Caco-2 (cell line): ENCODE measurements at regions not wholly inside any gene's neighbourhood (a gene's known extent, or its start where the extent isn't known, plus 50 kb on each side); places are given as distances from the start of the nearest gene placed in this dataset.

Source experiments
- BruUV-seq: library from RNA; stranded (reverse); fragments of 400-500 nt; replicated peaks from 2 replicates; lab custom pipeline; 2021; lab: Mats Ljungman, UMichigan
- CTCF ChIA-PET: fragments of 300-600 bp; sonication (Branson Sonifier 250); formaldehyde crosslinking; loops from one replicate; lab custom pipeline; 2022; ENCODE audit warnings: antibody characterized with exemption; lab: Charles Lee
- POLR2A ChIA-PET: fragments of 300-600 bp; sonication (Branson Sonifier 250); formaldehyde crosslinking; loops from one replicate; lab custom pipeline; 2022; ENCODE audit warnings: antibody characterized with exemption; lab: Charles Lee
- DNase-seq, 2 experiments: peaks; one replicate each; pipeline versions ENCODE4 v3.0.0 to v3.0.0-alpha.2; 2020 to 2022
- H3K27me3 ChIP-seq: replicated peaks from 2 replicates; pipeline ENCODE4 v1.6.0; 2011; ENCODE audit warnings: low read length; ENCODE audit not compliant: control insufficient read depth, insufficient read depth
- H3K36me3 ChIP-seq: 2 replicates; pipeline ENCODE4 v1.5.1; 2011; ENCODE audit warnings: low read length; ENCODE audit not compliant: control insufficient read depth, insufficient read depth
- H3K4me1 ChIP-seq: fragments of 250-450 bp; sonication (Bioruptor Pico); 2 replicates; pipeline ENCODE4 v1.5.1; 2020; ENCODE audit warnings: mild to moderate bottlenecking
- H3K4me3 ChIP-seq: 2 replicates; pipeline ENCODE4 v1.5.1; 2011; ENCODE audit warnings: low read depth, mild to moderate bottlenecking, control low read depth, low read length
- H3K9me3 ChIP-seq: fragments of 250-450 bp; sonication (Bioruptor Pico); 2 replicates; pipeline ENCODE4 v1.5.1; 2020; ENCODE audit warnings: mild to moderate bottlenecking, moderate library complexity
- H3K27ac Mint-ChIP-seq: one replicate; pipeline ENCODE4 v1.8.0; 2022; ENCODE audit warnings: mixed read lengths; ENCODE audit not compliant: unreplicated experiment
- H3K27me3 Mint-ChIP-seq: one replicate; pipeline ENCODE4 v1.8.0; 2022; ENCODE audit warnings: mixed read lengths; ENCODE audit not compliant: insufficient read depth, unreplicated experiment
- H3K36me3 Mint-ChIP-seq: one replicate; pipeline ENCODE4 v1.8.0; 2022; ENCODE audit warnings: mild to moderate bottlenecking, mixed read lengths; ENCODE audit not compliant: insufficient read depth, unreplicated experiment
- H3K4me1 Mint-ChIP-seq: one replicate; pipeline ENCODE4 v1.8.0; 2022; ENCODE audit warnings: low read depth, mixed read lengths; ENCODE audit not compliant: unreplicated experiment
- H3K4me3 Mint-ChIP-seq: one replicate; pipeline ENCODE4 v1.8.0; 2022; ENCODE audit warnings: mild to moderate bottlenecking, moderate library complexity, mixed read lengths; ENCODE audit not compliant: unreplicated experiment
- H3K9me3 Mint-ChIP-seq: one replicate; pipeline ENCODE4 v1.8.0; 2022; ENCODE audit warnings: mixed read lengths; ENCODE audit not compliant: unreplicated experiment
- intact Hi-C: fragments of 100-400 bp; cut with micrococcal nuclease; formaldehyde crosslinking; loops from one replicate; pipeline ENCODE4 v1.10.0; 2022; ENCODE audit not compliant: unreplicated experiment
- TF ChIP-seq, protein P1 (sequence below), 2 experiments: fragments of 200-600 bp in 1 of 2; IDR thresholded peaks; 1 replicate in 1 of 2; 2 replicates in 1 of 2; pipeline versions ENCODE4 v1.5.1 to v1.8.0; 2011 to 2022; ENCODE audit warnings: antibody characterized with exemption in 1 of 2, control low read depth in 1 of 2, inconsistent platforms in 1 of 2, low read depth in 1 of 2, low read length in 1 of 2, mild to moderate bottlenecking in 1 of 2, moderate library complexity in 1 of 2; ENCODE audit not compliant: insufficient read depth in 1 of 2, severe bottlenecking in 1 of 2, unreplicated experiment in 1 of 2

DNA sequence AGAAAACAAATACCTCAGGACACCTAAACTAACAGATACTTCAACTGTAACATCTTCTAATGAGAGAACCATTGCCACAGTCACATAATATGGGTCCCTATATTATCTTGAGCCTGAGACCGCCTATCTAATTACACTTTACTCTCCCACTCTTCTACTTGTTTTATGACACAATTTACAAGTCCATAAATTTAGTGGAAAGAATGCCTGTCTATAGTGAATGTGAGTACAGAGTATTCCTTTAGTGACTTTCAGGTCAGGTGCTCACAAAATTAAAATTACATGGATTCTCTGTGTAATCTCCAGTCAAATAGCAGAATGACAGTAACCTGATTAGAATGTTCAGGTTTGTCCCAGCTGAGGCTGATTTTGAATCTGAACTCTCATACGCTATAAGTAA, 624.1 kb downstream of the PKHD1 start:
- Histone ChIP-seq H3K4me1 (no peaks in the 10 kb centered on the region), H3K9me3 (no peaks in the 10 kb centered on the region), H3K4me3 (no peak overlapping the region), H3K36me3 (no peaks in the 10 kb centered on the region), H3K27me3 (no peaks in the 10 kb centered on the region)
- no peaks in the 10 kb centered on the region for H3K9me3 Mint-ChIP-seq
- no TSS peak for BruUV-seq
- H3K27ac Mint-ChIP-seq, result no peak overlapping the region
- H3K36me3 Mint-ChIP-seq, result no peaks in the 10 kb centered on the region
- ChIA-PET POLR2A (no interaction called here), CTCF (no interaction called here)
- H3K4me1 Mint-ChIP-seq, result no peaks in the 10 kb centered on the region
- H3K27me3 Mint-ChIP-seq, result peaks cover 4% of the 10 kb centered on the region
- DNase-seq, result no peak
- TF ChIP-seq, protein P1, sequence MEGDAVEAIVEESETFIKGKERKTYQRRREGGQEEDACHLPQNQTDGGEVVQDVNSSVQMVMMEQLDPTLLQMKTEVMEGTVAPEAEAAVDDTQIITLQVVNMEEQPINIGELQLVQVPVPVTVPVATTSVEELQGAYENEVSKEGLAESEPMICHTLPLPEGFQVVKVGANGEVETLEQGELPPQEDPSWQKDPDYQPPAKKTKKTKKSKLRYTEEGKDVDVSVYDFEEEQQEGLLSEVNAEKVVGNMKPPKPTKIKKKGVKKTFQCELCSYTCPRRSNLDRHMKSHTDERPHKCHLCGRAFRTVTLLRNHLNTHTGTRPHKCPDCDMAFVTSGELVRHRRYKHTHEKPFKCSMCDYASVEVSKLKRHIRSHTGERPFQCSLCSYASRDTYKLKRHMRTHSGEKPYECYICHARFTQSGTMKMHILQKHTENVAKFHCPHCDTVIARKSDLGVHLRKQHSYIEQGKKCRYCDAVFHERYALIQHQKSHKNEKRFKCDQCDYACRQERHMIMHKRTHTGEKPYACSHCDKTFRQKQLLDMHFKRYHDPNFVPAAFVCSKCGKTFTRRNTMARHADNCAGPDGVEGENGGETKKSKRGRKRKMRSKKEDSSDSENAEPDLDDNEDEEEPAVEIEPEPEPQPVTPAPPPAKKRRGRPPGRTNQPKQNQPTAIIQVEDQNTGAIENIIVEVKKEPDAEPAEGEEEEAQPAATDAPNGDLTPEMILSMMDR (IDR thresholded peaks at IDR 0.05; ENCODE audit: insufficient read depth in 1 of 2, low read depth in 1 of 2, low read length in 1 of 2, severe bottlenecking in 1 of 2, unreplicated experiment in 1 of 2), result no peak
- H3K4me3 Mint-ChIP-seq, result no peak overlapping the region
- intact Hi-C loops, result no loop called here

DNA sequence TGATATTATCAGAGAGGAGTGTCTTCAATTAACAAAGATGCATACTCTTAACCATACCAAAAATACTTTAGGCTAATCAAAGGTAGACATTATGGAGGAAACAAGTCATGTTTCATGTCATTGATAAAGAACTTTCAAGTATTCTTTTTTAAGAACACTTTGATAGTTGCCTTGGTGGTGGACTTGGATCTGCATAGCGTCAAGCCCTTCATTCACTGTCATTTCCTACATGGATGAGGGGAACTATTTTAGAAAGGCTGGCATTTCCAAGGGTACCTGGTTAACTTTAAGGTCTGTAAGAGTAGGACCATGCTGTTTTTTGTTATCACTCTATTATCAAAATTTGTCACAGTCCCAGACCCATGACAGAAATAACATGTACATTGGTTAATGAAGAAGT, 622.5 kb downstream of the PKHD1 start:
- no peak overlapping the region for H3K4me3 Mint-ChIP-seq
- ChIA-PET POLR2A (no interaction called here), CTCF (no interaction called here)
- no TSS peak for BruUV-seq
- no peak overlapping the region for H3K4me3 ChIP-seq
- TF ChIP-seq, protein P1 (IDR thresholded peaks at IDR 0.05; ENCODE audit: insufficient read depth in 1 of 2, low read depth in 1 of 2, low read length in 1 of 2, severe bottlenecking in 1 of 2, unreplicated experiment in 1 of 2), result no peak
- H3K36me3 ChIP-seq, result no peaks in the 10 kb centered on the region
- H3K27me3 ChIP-seq, result no peaks in the 10 kb centered on the region
- intact Hi-C loops, result no loop called here
- H3K27me3 Mint-ChIP-seq, result peaks cover 4% of the 10 kb centered on the region
- no peaks in the 10 kb centered on the region for H3K4me1 ChIP-seq
- no peaks in the 10 kb centered on the region for H3K9me3 Mint-ChIP-seq
- no peak overlapping the region for H3K27ac Mint-ChIP-seq
- no peaks in the 10 kb centered on the region for H3K4me1 Mint-ChIP-seq
- H3K36me3 Mint-ChIP-seq, result no peaks in the 10 kb centered on the region
- no peaks in the 10 kb centered on the region for H3K9me3 ChIP-seq
- DNase-seq, result no peak

DNA sequence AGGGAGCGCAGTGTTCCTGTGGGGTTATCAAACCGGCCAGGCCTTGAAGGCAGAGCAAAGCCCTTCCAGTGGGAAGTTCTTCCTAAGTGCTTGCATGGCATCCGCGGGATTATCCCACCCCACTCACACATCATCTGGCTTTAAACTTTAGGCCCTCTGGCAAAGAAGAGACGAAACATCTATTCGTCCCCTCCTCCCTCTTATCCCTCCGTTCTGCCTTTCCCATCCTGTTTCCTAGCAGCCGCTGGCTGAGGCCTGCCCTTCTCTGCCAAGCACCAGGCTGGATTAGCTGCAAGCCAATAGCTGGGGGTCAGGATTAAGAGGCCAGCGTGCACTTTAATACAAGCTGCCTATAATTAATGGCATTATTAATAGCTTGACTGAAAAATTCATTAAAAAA, 621.0 kb downstream of the PKHD1 start:
- H3K9me3 Mint-ChIP-seq, result no peaks in the 10 kb centered on the region
- no peaks in the 10 kb centered on the region for H3K4me1 Mint-ChIP-seq
- intact Hi-C loops, result no loop called here
- Histone ChIP-seq H3K36me3 (no peaks in the 10 kb centered on the region), H3K27me3 (no peaks in the 10 kb centered on the region), H3K9me3 (no peaks in the 10 kb centered on the region), H3K4me1 (no peaks in the 10 kb centered on the region), H3K4me3 (no peak overlapping the region)
- POLR2A ChIA-PET, result no interaction called here
- no peak for DNase-seq
- no peaks in the 10 kb centered on the region for H3K27me3 Mint-ChIP-seq
- H3K36me3 Mint-ChIP-seq, result no peaks in the 10 kb centered on the region
- CTCF ChIA-PET, result no interaction called here
- H3K27ac Mint-ChIP-seq, result no peak overlapping the region
- H3K4me3 Mint-ChIP-seq, result no peak overlapping the region
- no TSS peak for BruUV-seq
- TF ChIP-seq, protein P1 (IDR thresholded peaks at IDR 0.05; ENCODE audit: insufficient read depth in 1 of 2, low read depth in 1 of 2, low read length in 1 of 2, severe bottlenecking in 1 of 2, unreplicated experiment in 1 of 2), result no peak
